ENCODE measurements at regions not wholly inside any gene's neighbourhood (a gene's known extent, or its start where the extent isn't known, plus 50 kb on each side); places are given as distances from the start of the nearest gene placed in this dataset.

DNA sequence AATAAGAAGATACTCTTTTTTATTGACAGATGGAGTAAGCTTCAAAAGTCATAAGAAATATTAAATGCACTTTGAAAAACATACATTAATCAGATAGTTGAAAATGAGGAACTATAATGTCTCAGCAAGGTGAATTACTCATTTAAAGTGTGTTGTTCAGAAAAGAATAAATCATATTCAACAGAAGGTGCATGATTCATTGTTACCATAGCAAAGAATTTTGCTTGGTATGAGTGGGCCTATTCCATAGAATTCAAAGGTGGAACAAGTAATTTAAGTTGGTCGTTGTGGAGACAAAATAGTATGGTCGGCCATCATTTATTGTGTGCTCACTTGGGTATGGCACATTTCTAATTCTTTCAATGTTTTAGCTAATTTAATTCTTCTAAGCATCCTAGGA is 1920.2 kb upstream of the CDH9 start:
- no peak overlapping the region for H3K27ac ChIP-seq (ENCODE audit: insufficient read depth, low read depth, low read length)
- no peak overlapping the region for H2AFZ ChIP-seq (ENCODE audit: low read depth, low read length)
- dilution Hi-C loops (cut with MboI; ENCODE audit: extremely low pct_ligation_motif_present, low sequenced_read_pairs) (no loop called here), intact Hi-C loops (cut with micrococcal nuclease) (no loop called here)
- no peaks in the 10 kb centered on the region for H3K4me1 ChIP-seq (ENCODE audit: control insufficient read depth, extremely low read depth, insufficient read depth, low read length)
- no peak overlapping the region for H3K4me3 ChIP-seq (replicated peaks in 1 of 3; ENCODE audit: insufficient read depth in 1 of 3, low read depth in 1 of 3, low read length in 3 of 3)
- no peaks in the 10 kb centered on the region for H3K79me2 ChIP-seq (ENCODE audit: control insufficient read depth, insufficient read depth, low read length)
- H3K4me2 ChIP-seq (ENCODE audit: insufficient read depth, low read length) = no peak overlapping the region
- BruUV-seq (replicated peaks) = no TSS peak
- no peaks in the 10 kb centered on the region for H3K9me1 ChIP-seq (replicated peaks; ENCODE audit: control insufficient read depth, extremely low read depth, insufficient read depth, low read length)
- no peaks in the 10 kb centered on the region for H3K9me3 ChIP-seq (replicated peaks; ENCODE audit: control insufficient read depth, insufficient read depth, low read length)
- H4K20me1 ChIP-seq (replicated peaks; ENCODE audit: control insufficient read depth, extremely low read depth, insufficient read depth, low read length) = no peaks in the 10 kb centered on the region
- no peaks in the 10 kb centered on the region for H3K36me3 ChIP-seq (ENCODE audit: control insufficient read depth in 2 of 2, extremely low read depth in 1 of 2, insufficient read depth in 2 of 2, low read length in 2 of 2)
- H3K9ac ChIP-seq (replicated peaks; ENCODE audit: extremely low read depth, insufficient read depth, low read length) = no peak overlapping the region
- no peaks in the 10 kb centered on the region for H3K27me3 ChIP-seq (ENCODE audit: control insufficient read depth in 2 of 2, insufficient read depth in 2 of 2, low read length in 2 of 2)
- DNase-seq (ENCODE audit: low read depth, low spot score) (no peak), FAIRE-seq (no peak)
- TF ChIP-seq POLR2AphosphoS5 (IDR thresholded peaks at IDR 0.05; ENCODE audit: insufficient read depth, low read depth, low read length) (no peak), POLR2A (IDR thresholded peaks at IDR 0.05; ENCODE audit: low read depth, low read length) (no peak)
- TF ChIP-seq, protein P1, sequence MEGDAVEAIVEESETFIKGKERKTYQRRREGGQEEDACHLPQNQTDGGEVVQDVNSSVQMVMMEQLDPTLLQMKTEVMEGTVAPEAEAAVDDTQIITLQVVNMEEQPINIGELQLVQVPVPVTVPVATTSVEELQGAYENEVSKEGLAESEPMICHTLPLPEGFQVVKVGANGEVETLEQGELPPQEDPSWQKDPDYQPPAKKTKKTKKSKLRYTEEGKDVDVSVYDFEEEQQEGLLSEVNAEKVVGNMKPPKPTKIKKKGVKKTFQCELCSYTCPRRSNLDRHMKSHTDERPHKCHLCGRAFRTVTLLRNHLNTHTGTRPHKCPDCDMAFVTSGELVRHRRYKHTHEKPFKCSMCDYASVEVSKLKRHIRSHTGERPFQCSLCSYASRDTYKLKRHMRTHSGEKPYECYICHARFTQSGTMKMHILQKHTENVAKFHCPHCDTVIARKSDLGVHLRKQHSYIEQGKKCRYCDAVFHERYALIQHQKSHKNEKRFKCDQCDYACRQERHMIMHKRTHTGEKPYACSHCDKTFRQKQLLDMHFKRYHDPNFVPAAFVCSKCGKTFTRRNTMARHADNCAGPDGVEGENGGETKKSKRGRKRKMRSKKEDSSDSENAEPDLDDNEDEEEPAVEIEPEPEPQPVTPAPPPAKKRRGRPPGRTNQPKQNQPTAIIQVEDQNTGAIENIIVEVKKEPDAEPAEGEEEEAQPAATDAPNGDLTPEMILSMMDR (IDR thresholded peaks at IDR 0.05; ENCODE audit: extremely low read depth in 1 of 2, insufficient read depth in 1 of 2, low read depth in 1 of 2, low read length in 2 of 2) = no peak
- ChIA-PET POLR2A (no interaction called here), CTCF (no interaction called here)

DNA sequence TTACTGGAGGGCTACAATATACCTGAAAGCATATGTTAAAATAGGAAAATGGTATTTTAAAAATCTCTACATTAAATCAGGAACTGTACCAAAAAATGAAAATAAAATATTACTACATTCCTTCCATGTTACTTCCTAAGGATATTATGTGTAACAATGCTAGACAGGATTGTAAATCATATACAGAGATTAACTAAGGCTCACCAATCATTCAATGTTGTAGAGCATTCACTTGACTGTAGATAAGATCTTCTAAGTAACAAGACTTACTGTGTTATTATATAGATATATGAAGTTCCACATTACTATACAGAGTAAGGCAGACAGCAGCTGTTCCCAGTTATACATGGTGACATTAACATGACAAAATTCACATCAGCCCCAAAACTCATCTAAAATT is 1919.1 kb upstream of the CDH9 start:
- FAIRE-seq = peak; percentile 31
- ChIA-PET CTCF (no interaction called here), POLR2A (no interaction called here)
- Histone ChIP-seq H3K4me2 (ENCODE audit: insufficient read depth, low read length) (no peak overlapping the region), H3K9ac (replicated peaks; ENCODE audit: extremely low read depth, insufficient read depth, low read length) (no peak overlapping the region), H3K27ac (ENCODE audit: insufficient read depth, low read depth, low read length) (no peak overlapping the region), H3K4me3 (replicated peaks in 1 of 3; ENCODE audit: insufficient read depth in 1 of 3, low read depth in 1 of 3, low read length in 3 of 3) (no peak overlapping the region), H4K20me1 (replicated peaks; ENCODE audit: control insufficient read depth, extremely low read depth, insufficient read depth, low read length) (no peaks in the 10 kb centered on the region), H3K36me3 (ENCODE audit: control insufficient read depth in 2 of 2, extremely low read depth in 1 of 2, insufficient read depth in 2 of 2, low read length in 2 of 2) (no peaks in the 10 kb centered on the region), H3K79me2 (ENCODE audit: control insufficient read depth, insufficient read depth, low read length) (no peaks in the 10 kb centered on the region), H3K9me3 (replicated peaks; ENCODE audit: control insufficient read depth, insufficient read depth, low read length) (no peaks in the 10 kb centered on the region), H3K9me1 (replicated peaks; ENCODE audit: control insufficient read depth, extremely low read depth, insufficient read depth, low read length) (no peaks in the 10 kb centered on the region), H2AFZ (ENCODE audit: low read depth, low read length) (no peak overlapping the region), H3K27me3 (ENCODE audit: control insufficient read depth in 2 of 2, insufficient read depth in 2 of 2, low read length in 2 of 2) (no peaks in the 10 kb centered on the region), H3K4me1 (ENCODE audit: control insufficient read depth, extremely low read depth, insufficient read depth, low read length) (no peaks in the 10 kb centered on the region)
- no peak for DNase-seq (ENCODE audit: low read depth, low spot score)
- dilution Hi-C loops (cut with MboI; ENCODE audit: extremely low pct_ligation_motif_present, low sequenced_read_pairs) = no loop called here
- TF ChIP-seq POLR2A (IDR thresholded peaks at IDR 0.05; ENCODE audit: low read depth, low read length) (no peak), JUN (IDR thresholded peaks at IDR 0.05; ENCODE audit: borderline replicate concordance, insufficient read depth, insufficient read length, low read depth) (no peak), FOS (IDR thresholded peaks at IDR 0.05; ENCODE audit: borderline replicate concordance, insufficient read depth, low read length) (no peak), MYC (IDR thresholded peaks at IDR 0.05; ENCODE audit: low read depth, low read length) (no peak), EZH2 (IDR thresholded peaks at IDR 0.05; ENCODE audit: borderline replicate concordance, low read depth, low read length, severe bottlenecking) (no peak), POLR2AphosphoS5 (IDR thresholded peaks at IDR 0.05; ENCODE audit: insufficient read depth, low read depth, low read length) (no peak), GATA2 (IDR thresholded peaks at IDR 0.05; ENCODE audit: insufficient read depth, insufficient read length, low read depth, low read length) (no peak)
- TF ChIP-seq, protein P1 (IDR thresholded peaks at IDR 0.05; ENCODE audit: extremely low read depth in 1 of 2, insufficient read depth in 1 of 2, low read depth in 1 of 2, low read length in 2 of 2) = no peak
- TF ChIP-seq, protein P2, sequence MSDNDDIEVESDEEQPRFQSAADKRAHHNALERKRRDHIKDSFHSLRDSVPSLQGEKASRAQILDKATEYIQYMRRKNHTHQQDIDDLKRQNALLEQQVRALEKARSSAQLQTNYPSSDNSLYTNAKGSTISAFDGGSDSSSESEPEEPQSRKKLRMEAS (IDR thresholded peaks at IDR 0.05; ENCODE audit: insufficient read depth, insufficient read length) = no peak
- intact Hi-C loops (cut with micrococcal nuclease) = no loop called here
- BruUV-seq (replicated peaks) = no TSS peak

Measured in endothelial cell of umbilical vein (primary cell).